ENCODE measurements at regions not wholly inside any gene's neighbourhood (a gene's known extent, or its start where the extent isn't known, plus 50 kb on each side); places are given as distances from the start of the nearest gene placed in this dataset.

GRCh38 chr3:153079386-153079785 is 82.6 kb upstream of the RAP2B start:
- no peak for FAIRE-seq

GRCh38 chr3:153080778-153081240 is 81.2 kb upstream of the RAP2B start:
- FAIRE-seq, result no peak

GRCh38 chr3:153084431-153084830 is 77.6 kb upstream of the RAP2B start:
- FAIRE-seq, result no peak

GRCh38 chr3:153087595-153088566 is 74.1 kb upstream of the RAP2B start:
- no peak for FAIRE-seq

- FAIRE-seq, result no peak
These were observed 72.4 kb upstream of the RAP2B start for GRCh38 chr3:153089620-153090019.

GRCh38 chr3:153090973-153091372 is 71.1 kb upstream of the RAP2B start:
- FAIRE-seq, result no peak

- FAIRE-seq, result no peak
These were observed 68.4 kb upstream of the RAP2B start for GRCh38 chr3:153093629-153094028.

- no peak for FAIRE-seq
These were observed 67.6 kb upstream of the RAP2B start for GRCh38 chr3:153094386-153094785.

- FAIRE-seq, result no peak
These were observed 66.6 kb upstream of the RAP2B start for GRCh38 chr3:153095441-153095840.

- no peak for FAIRE-seq
These were observed 65.3 kb upstream of the RAP2B start for GRCh38 chr3:153096731-153097131.

- FAIRE-seq, result no peak
These were observed 64.8 kb upstream of the RAP2B start for GRCh38 chr3:153097213-153097612.

- FAIRE-seq, result no peak
These were observed 62.9 kb upstream of the RAP2B start for GRCh38 chr3:153099131-153099530.

- no peak for FAIRE-seq
These were observed 58.5 kb upstream of the RAP2B start for GRCh38 chr3:153103406-153103945.

- FAIRE-seq, result no peak
These were observed 52.0 kb upstream of the RAP2B start for GRCh38 chr3:153110041-153110440.

- no peak for FAIRE-seq
These were observed 51.0 kb upstream of the RAP2B start for GRCh38 chr3:153111016-153111415.

All from G401.6 (cell line).